SK-N-SH treated with all-trans-retinoic acid at 6 μM for 48 hours (cell line): ENCODE measurements at regions not wholly inside any gene's neighbourhood (a gene's known extent, or its start where the extent isn't known, plus 50 kb on each side); places are given as distances from the start of the nearest gene placed in this dataset.

ENCODE experiments used
- ATAC-seq: fragments of 200-7000 bp; cut with Tn5 transposase; 3 replicates; pipeline ENCODE4 v1.9.1; 2020; ENCODE audit warnings: mild to moderate bottlenecking, moderate library complexity
- ARNTL ChIP-seq: fragments of 450-650 bp; formaldehyde crosslinking; IDR thresholded peaks from 2 replicates; pipeline ENCODE4 v1.5.0; 2020; ENCODE audit warnings: low read depth, mild to moderate bottlenecking, moderate library complexity, borderline replicate concordance
- BACH2 ChIP-seq: fragments of 250-450 bp; sonication (Bioruptor Pico); IDR thresholded peaks from 2 replicates; pipeline ENCODE4 v1.9.0; 2021; ENCODE audit warnings: mild to moderate bottlenecking, borderline replicate concordance
- CSDC2 ChIP-seq: fragments of 250-450 bp; sonication (Bioruptor Pico); IDR thresholded peaks from 2 replicates; pipeline ENCODE4 v1.5.0; 2020; ENCODE audit warnings: mild to moderate bottlenecking, moderate library complexity
- ESRRG ChIP-seq: fragments of 250-450 bp; sonication (Bioruptor Pico); IDR thresholded peaks from 2 replicates; pipeline ENCODE4 v1.6.1; 2021; ENCODE audit warnings: mild to moderate bottlenecking
- GLIS3 ChIP-seq: fragments of 250-450 bp; sonication (Bioruptor Pico); IDR thresholded peaks from 2 replicates; pipeline ENCODE4 v1.5.0; 2020; ENCODE audit warnings: mild to moderate bottlenecking, moderate library complexity
- ISL1 ChIP-seq: fragments of 250-450 bp; sonication (Bioruptor Pico); IDR thresholded peaks from 2 replicates; pipeline ENCODE4 v2.1.2; 2022; ENCODE audit warnings: mild to moderate bottlenecking, moderate library complexity
- OSR1 ChIP-seq: fragments of 250-450 bp; sonication (Bioruptor Pico); IDR thresholded peaks from 2 replicates; pipeline ENCODE4 v1.8.0; 2022; ENCODE audit warnings: moderate library complexity, mild to moderate bottlenecking, inconsistent platforms
- RARB ChIP-seq: fragments of 250-450 bp; sonication (Bioruptor Pico); IDR thresholded peaks from 2 replicates; pipeline ENCODE4 v1.8.0; 2021; ENCODE audit warnings: mild to moderate bottlenecking, moderate library complexity
- TCF4 ChIP-seq: fragments of 250-450 bp; sonication (Bioruptor Pico); IDR thresholded peaks from 2 replicates; pipeline ENCODE4 v1.8.0; 2021; ENCODE audit warnings: mild to moderate bottlenecking, moderate library complexity, borderline replicate concordance
- ZFP3 ChIP-seq: fragments of 250-450 bp; sonication (Bioruptor Pico); IDR thresholded peaks from 2 replicates; pipeline ENCODE4 v1.5.0; 2020; ENCODE audit warnings: mild to moderate bottlenecking, moderate library complexity
- ZFP30 ChIP-seq: fragments of 450-650 bp; formaldehyde crosslinking; IDR thresholded peaks from 2 replicates; pipeline ENCODE4 v1.5.0; 2022; ENCODE audit warnings: mild to moderate bottlenecking, moderate library complexity
- ZNF565 ChIP-seq: fragments of 450-650 bp; formaldehyde crosslinking; conservative IDR thresholded peaks from 2 replicates; pipeline ENCODE4 v1.5.0; 2020; ENCODE audit warnings: low read depth, mild to moderate bottlenecking, moderate library complexity
- ZNF70 ChIP-seq: fragments of 450-650 bp; formaldehyde crosslinking; IDR thresholded peaks from 2 replicates; pipeline ENCODE4 v1.5.0; 2020; ENCODE audit warnings: mild to moderate bottlenecking, moderate library complexity
- TF ChIP-seq, protein P1 (sequence below): fragments of 250-450 bp; sonication (Bioruptor Pico); IDR thresholded peaks from 2 replicates; pipeline ENCODE4 v1.5.0; 2020; ENCODE audit warnings: mild to moderate bottlenecking, moderate library complexity
- TF ChIP-seq, protein P2 (sequence below): fragments of 250-450 bp; sonication (Bioruptor Pico); IDR thresholded peaks from 2 replicates; pipeline ENCODE4 v1.8.0; 2020; ENCODE audit warnings: mild to moderate bottlenecking, moderate library complexity, borderline replicate concordance
- TF ChIP-seq, protein P3 (sequence below): fragments of 250-450 bp; sonication (Bioruptor Pico); IDR thresholded peaks from 2 replicates; pipeline ENCODE4 v1.5.1; 2021; ENCODE audit warnings: mild to moderate bottlenecking, moderate library complexity
- TF ChIP-seq, protein P4 (sequence below): fragments of 250-450 bp; sonication (Bioruptor Pico); IDR thresholded peaks from 2 replicates; pipeline ENCODE4 v1.5.1; 2020; ENCODE audit warnings: low read depth, mild to moderate bottlenecking, moderate library complexity
- TF ChIP-seq, protein P5 (sequence below): fragments of 250-450 bp; sonication (Bioruptor Pico); IDR thresholded peaks from 2 replicates; pipeline ENCODE4 v1.8.0; 2021; ENCODE audit warnings: low read depth, mild to moderate bottlenecking, moderate library complexity, borderline replicate concordance

DNA sequence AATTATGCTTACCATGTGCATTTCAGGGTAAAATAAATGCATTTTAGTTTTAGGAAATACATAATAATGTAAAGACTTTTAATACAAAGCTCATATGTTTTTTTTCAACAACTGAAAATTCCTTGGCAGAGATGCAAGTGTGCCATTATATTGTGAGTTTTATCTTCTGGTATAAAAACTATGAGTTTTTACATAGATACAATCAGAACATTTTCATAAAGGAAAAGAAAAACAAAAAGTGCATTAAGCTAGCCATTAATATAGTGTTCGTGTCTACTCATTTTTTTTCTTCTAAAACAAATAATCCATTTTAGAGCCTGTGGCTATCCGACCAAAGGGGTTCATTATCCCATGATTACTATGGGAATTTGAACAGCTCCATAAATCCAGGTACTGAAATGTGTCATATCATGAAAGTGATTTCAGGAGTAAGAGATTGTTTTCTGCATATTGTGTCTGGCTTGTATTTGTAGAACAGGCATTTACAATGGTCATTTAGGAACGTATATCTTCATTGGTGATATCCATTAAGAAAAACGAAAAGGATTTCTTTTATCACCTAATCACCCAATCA lies 236.9 kb upstream of the SLC10A2 start:
- no peak for ATAC-seq
- TF ChIP-seq ZNF565 (CRISPR knock-in tag) (no peak), ZFP30 (CRISPR knock-in tag) (no peak), ZFP3 (CRISPR knock-in tag) (no peak), ESRRG (CRISPR knock-in tag) (no peak), BACH2 (CRISPR knock-in tag) (no peak), TCF4 (CRISPR knock-in tag) (peak; percentile 48; the same call in 1 of the 2 replicates), ISL1 (CRISPR knock-in tag) (peak; percentile 91), ZNF70 (CRISPR knock-in tag) (no peak), GLIS3 (peak; percentile 17; the same call in 1 of the 2 replicates), RARB (no peak), OSR1 (CRISPR knock-in tag) (no peak)
- TF ChIP-seq, protein P1, sequence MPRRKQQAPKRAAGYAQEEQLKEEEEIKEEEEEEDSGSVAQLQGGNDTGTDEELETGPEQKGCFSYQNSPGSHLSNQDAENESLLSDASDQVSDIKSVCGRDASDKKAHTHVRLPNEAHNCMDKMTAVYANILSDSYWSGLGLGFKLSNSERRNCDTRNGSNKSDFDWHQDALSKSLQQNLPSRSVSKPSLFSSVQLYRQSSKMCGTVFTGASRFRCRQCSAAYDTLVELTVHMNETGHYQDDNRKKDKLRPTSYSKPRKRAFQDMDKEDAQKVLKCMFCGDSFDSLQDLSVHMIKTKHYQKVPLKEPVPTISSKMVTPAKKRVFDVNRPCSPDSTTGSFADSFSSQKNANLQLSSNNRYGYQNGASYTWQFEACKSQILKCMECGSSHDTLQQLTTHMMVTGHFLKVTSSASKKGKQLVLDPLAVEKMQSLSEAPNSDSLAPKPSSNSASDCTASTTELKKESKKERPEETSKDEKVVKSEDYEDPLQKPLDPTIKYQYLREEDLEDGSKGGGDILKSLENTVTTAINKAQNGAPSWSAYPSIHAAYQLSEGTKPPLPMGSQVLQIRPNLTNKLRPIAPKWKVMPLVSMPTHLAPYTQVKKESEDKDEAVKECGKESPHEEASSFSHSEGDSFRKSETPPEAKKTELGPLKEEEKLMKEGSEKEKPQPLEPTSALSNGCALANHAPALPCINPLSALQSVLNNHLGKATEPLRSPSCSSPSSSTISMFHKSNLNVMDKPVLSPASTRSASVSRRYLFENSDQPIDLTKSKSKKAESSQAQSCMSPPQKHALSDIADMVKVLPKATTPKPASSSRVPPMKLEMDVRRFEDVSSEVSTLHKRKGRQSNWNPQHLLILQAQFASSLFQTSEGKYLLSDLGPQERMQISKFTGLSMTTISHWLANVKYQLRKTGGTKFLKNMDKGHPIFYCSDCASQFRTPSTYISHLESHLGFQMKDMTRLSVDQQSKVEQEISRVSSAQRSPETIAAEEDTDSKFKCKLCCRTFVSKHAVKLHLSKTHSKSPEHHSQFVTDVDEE (CRISPR knock-in tag): peak; percentile 97
- TF ChIP-seq, protein P2, sequence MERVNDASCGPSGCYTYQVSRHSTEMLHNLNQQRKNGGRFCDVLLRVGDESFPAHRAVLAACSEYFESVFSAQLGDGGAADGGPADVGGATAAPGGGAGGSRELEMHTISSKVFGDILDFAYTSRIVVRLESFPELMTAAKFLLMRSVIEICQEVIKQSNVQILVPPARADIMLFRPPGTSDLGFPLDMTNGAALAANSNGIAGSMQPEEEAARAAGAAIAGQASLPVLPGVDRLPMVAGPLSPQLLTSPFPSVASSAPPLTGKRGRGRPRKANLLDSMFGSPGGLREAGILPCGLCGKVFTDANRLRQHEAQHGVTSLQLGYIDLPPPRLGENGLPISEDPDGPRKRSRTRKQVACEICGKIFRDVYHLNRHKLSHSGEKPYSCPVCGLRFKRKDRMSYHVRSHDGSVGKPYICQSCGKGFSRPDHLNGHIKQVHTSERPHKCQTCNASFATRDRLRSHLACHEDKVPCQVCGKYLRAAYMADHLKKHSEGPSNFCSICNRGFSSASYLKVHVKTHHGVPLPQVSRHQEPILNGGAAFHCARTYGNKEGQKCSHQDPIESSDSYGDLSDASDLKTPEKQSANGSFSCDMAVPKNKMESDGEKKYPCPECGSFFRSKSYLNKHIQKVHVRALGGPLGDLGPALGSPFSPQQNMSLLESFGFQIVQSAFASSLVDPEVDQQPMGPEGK (CRISPR knock-in tag): no peak
- TF ChIP-seq, protein P3, sequence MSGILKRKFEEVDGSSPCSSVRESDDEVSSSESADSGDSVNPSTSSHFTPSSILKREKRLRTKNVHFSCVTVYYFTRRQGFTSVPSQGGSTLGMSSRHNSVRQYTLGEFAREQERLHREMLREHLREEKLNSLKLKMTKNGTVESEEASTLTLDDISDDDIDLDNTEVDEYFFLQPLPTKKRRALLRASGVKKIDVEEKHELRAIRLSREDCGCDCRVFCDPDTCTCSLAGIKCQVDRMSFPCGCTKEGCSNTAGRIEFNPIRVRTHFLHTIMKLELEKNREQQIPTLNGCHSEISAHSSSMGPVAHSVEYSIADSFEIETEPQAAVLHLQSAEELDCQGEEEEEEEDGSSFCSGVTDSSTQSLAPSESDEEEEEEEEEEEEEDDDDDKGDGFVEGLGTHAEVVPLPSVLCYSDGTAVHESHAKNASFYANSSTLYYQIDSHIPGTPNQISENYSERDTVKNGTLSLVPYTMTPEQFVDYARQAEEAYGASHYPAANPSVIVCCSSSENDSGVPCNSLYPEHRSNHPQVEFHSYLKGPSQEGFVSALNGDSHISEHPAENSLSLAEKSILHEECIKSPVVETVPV: 0 out of 2 replicates have a peak, but pooled peaks have one; percentile 25

DNA sequence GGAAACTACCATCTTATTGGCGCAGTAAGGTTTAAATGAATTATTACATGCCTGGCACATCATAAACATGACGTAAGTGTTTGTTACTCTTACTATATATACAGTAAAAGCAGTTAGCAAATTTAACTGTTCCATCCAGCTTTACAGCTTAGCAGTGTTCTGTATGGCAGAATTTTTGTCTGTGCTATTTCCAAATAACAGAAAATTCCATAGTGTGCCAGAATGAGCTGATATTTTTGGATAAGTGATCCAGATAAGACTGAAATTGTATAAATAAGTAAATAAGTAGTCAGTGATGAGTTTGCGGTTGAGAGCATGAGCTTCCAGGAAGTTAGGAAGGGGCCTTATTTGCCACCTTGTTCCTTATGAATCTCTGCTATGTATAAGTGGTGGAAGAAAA lies 236.5 kb upstream of the SLC10A2 start:
- TF ChIP-seq ARNTL (CRISPR knock-in tag): no peak
- no peak for TF ChIP-seq GLIS3
- TF ChIP-seq ZFP3 (CRISPR knock-in tag): no peak
- TF ChIP-seq, protein P4, sequence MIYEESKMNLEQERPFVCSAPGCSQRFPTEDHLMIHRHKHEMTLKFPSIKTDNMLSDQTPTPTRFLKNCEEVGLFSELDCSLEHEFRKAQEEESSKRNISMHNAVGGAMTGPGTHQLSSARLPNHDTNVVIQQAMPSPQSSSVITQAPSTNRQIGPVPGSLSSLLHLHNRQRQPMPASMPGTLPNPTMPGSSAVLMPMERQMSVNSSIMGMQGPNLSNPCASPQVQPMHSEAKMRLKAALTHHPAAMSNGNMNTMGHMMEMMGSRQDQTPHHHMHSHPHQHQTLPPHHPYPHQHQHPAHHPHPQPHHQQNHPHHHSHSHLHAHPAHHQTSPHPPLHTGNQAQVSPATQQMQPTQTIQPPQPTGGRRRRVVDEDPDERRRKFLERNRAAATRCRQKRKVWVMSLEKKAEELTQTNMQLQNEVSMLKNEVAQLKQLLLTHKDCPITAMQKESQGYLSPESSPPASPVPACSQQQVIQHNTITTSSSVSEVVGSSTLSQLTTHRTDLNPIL (CRISPR knock-in tag): 0 out of 2 replicates have a peak, but pooled peaks have one; percentile 6
- TF ChIP-seq, protein P1 (CRISPR knock-in tag): no peak
- no peak for TF ChIP-seq ISL1 (CRISPR knock-in tag)
- TF ChIP-seq ESRRG (CRISPR knock-in tag): no peak
- TF ChIP-seq, protein P5, sequence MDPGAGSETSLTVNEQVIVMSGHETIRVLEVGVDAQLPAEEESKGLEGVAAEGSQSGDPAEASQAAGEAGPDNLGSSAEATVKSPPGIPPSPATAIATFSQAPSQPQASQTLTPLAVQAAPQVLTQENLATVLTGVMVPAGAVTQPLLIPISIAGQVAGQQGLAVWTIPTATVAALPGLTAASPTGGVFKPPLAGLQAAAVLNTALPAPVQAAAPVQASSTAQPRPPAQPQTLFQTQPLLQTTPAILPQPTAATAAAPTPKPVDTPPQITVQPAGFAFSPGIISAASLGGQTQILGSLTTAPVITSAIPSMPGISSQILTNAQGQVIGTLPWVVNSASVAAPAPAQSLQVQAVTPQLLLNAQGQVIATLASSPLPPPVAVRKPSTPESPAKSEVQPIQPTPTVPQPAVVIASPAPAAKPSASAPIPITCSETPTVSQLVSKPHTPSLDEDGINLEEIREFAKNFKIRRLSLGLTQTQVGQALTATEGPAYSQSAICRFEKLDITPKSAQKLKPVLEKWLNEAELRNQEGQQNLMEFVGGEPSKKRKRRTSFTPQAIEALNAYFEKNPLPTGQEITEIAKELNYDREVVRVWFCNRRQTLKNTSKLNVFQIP: no peak
- TF ChIP-seq CSDC2 (CRISPR knock-in tag): no peak
- TF ChIP-seq, all 23 proteins: peak for 1
- no peak for ATAC-seq
